Nephron (organoid): ENCODE measurements at regions not wholly inside any gene's neighbourhood (a gene's known extent, or its start where the extent isn't known, plus 50 kb on each side); places are given as distances from the start of the nearest gene placed in this dataset.

ENCODE experiments used
- H3K27ac Mint-ChIP-seq, 3 experiments: 2 replicates each; pipeline ENCODE4 v1.8.0; 2020; ENCODE audit warnings: mixed read lengths in 3 of 3, mild to moderate bottlenecking in 2 of 3, moderate library complexity in 1 of 3
- H3K27me3 Mint-ChIP-seq: 2 replicates; pipeline ENCODE4 v1.8.0; 2021; ENCODE audit warnings: low read depth, mild to moderate bottlenecking, moderate library complexity, mixed read lengths
- H3K36me3 Mint-ChIP-seq: 2 replicates; pipeline ENCODE4 v1.8.0; 2020; ENCODE audit warnings: low read depth, mixed read lengths
- H3K4me1 Mint-ChIP-seq: 2 replicates; pipeline ENCODE4 v1.8.0; 2020; ENCODE audit warnings: mixed read lengths
- H3K4me3 Mint-ChIP-seq, 3 experiments: 2 replicates each; pipeline ENCODE4 v1.8.0; 2020; ENCODE audit warnings: mild to moderate bottlenecking in 3 of 3, mixed read lengths in 3 of 3, moderate library complexity in 2 of 3
- H3K9me3 Mint-ChIP-seq: 2 replicates; pipeline ENCODE4 v1.8.0; 2020; ENCODE audit warnings: mixed read lengths
- CTCF ChIP-seq, 3 experiments: fragments of 200-600 bp; sonication (generic); IDR thresholded peaks; one replicate each; pipeline ENCODE4 v1.5.0; 2021; ENCODE audit warnings: antibody characterized with exemption in 3 of 3; ENCODE audit not compliant: unreplicated experiment in 3 of 3

GRCh38 chr10:78747401-78748234 is 321.1 kb upstream of the ZMIZ1 start:
- no peak for TF ChIP-seq CTCF (IDR thresholded peaks at IDR 0.05; ENCODE audit: unreplicated experiment in 3 of 3)

DNA sequence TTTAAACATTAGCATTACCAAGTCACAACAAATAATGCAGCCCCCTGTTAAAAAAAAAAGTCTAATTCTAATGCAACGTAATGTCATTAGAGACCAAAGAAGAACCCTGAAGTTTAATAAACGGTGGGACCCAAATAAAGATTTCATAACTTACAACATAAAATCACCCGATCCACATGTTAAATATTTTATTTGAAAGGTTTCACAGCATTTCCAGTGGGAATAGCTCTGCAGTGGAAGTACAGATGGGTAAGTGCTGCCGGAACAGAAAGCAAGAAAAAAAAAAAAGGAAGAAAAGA is 320.6 kb upstream of the ZMIZ1 start:
- H3K36me3 Mint-ChIP-seq = no peaks in the 10 kb centered on the region
- peak overlapping the region; percentile 5 to 90 (median 57) for H3K27ac Mint-ChIP-seq
- no peak overlapping the region for H3K4me3 Mint-ChIP-seq
- peaks cover 57% of the 10 kb centered on the region for H3K4me1 Mint-ChIP-seq
- no peaks in the 10 kb centered on the region for H3K9me3 Mint-ChIP-seq
- H3K27me3 Mint-ChIP-seq = no peaks in the 10 kb centered on the region
- TF ChIP-seq CTCF (IDR thresholded peaks at IDR 0.05; ENCODE audit: unreplicated experiment in 3 of 3) = no peak

More at GRCh38 chr10:78747401-78748234, 321.1 kb upstream of the ZMIZ1 start:
- Mint-ChIP-seq H3K4me1 (peaks cover 51% of the 10 kb centered on the region), H3K27ac (peak overlapping the region; percentile 52 to 90 (median 89)), H3K4me3 (peak overlapping the region in 2 of 3 experiments; percentile 2 to 7), H3K36me3 (no peaks in the 10 kb centered on the region), H3K27me3 (no peaks in the 10 kb centered on the region), H3K9me3 (no peaks in the 10 kb centered on the region)

- Mint-ChIP-seq H3K27ac (no peak overlapping the region), H3K27me3 (no peaks in the 10 kb centered on the region), H3K36me3 (no peaks in the 10 kb centered on the region), H3K4me1 (peaks cover 57% of the 10 kb centered on the region), H3K4me3 (no peak overlapping the region), H3K9me3 (no peaks in the 10 kb centered on the region)
- no peak for TF ChIP-seq CTCF (IDR thresholded peaks at IDR 0.05; ENCODE audit: unreplicated experiment in 3 of 3)
These were observed 319.6 kb upstream of the ZMIZ1 start for GRCh38 chr10:78749200-78749599.

DNA sequence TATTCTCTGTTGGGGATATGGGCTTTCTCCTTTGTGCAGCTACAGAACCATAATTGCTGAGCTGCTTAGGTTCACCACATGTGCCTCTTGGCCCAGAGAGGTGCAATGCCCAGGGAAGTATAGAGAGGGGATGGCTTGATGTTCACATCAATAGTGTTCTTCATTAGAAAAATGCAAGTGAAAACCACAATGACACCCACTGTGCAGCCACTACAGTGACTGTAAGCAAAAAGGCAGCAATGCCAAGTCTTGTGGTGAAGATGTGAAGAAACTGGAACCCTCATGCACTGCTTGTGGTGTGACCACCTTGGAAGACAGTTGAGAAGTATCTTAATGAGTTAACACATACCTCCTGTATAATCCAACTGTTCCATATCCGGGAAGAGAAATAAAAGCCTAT is 318.9 kb upstream of the ZMIZ1 start:
- no peak for TF ChIP-seq CTCF (IDR thresholded peaks at IDR 0.05; ENCODE audit: unreplicated experiment in 3 of 3)
- no peak overlapping the region for H3K4me3 Mint-ChIP-seq
- peaks cover 58% of the 10 kb centered on the region for H3K4me1 Mint-ChIP-seq
- no peaks in the 10 kb centered on the region for H3K36me3 Mint-ChIP-seq
- H3K27ac Mint-ChIP-seq = no peak overlapping the region
- H3K9me3 Mint-ChIP-seq = no peaks in the 10 kb centered on the region
- H3K27me3 Mint-ChIP-seq = no peaks in the 10 kb centered on the region

DNA sequence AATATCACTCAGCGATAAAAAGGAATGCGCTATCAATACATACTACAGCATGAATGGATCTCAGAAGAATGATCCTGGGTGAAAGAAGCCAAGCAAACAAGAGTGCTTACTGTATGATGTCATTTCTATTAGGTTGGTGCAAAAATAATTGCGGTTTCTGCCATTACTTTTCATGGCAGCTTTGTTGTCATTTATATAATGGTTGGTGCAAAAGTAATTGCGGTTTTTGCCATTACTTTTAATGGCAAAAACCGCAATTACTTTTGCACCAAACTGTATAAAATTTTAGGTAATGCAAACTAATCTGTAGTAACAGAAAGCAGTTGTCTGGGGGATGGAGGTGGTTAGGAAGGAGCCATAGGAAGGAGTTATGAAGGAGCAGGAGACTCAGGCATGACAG is 318.3 kb upstream of the ZMIZ1 start:
- H3K9me3 Mint-ChIP-seq = no peaks in the 10 kb centered on the region
- TF ChIP-seq CTCF (IDR thresholded peaks at IDR 0.05; ENCODE audit: unreplicated experiment in 3 of 3) = no peak
- H3K4me3 Mint-ChIP-seq = no peak overlapping the region
- peak overlapping the region in 1 of 3 experiments; percentile 31 for H3K27ac Mint-ChIP-seq
- no peaks in the 10 kb centered on the region for H3K27me3 Mint-ChIP-seq
- peaks cover 58% of the 10 kb centered on the region for H3K4me1 Mint-ChIP-seq
- no peaks in the 10 kb centered on the region for H3K36me3 Mint-ChIP-seq

DNA sequence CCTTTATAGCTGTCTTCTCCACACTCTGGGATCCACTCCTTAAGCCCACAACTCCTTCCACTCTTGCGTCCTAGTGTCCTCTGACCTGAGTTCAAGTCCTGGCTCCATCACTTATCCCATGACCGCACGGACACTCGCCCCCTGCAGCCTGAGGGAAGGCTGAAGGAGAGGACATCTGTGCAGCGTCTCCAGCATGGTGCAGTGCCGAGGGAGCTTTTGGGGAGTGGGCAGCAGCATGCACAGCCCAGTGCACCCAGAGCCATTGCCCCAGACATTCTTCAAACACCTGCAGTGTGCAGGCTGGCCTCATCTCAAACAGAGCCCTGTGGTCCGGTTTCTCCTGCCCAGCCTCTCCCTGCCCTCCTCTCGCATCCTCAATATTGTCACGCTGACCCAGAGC is 317.1 kb upstream of the ZMIZ1 start:
- TF ChIP-seq CTCF (IDR thresholded peaks at IDR 0.05; ENCODE audit: unreplicated experiment in 3 of 3) = no peak
- Mint-ChIP-seq H3K27ac (peak overlapping the region in 1 of 3 experiments; percentile 34), H3K4me3 (no peak overlapping the region), H3K36me3 (no peaks in the 10 kb centered on the region), H3K27me3 (no peaks in the 10 kb centered on the region), H3K9me3 (no peaks in the 10 kb centered on the region), H3K4me1 (peaks cover 63% of the 10 kb centered on the region)
